GM12873 (cell line): ENCODE measurements at regions not wholly inside any gene's neighbourhood (a gene's known extent, or its start where the extent isn't known, plus 50 kb on each side); places are given as distances from the start of the nearest gene placed in this dataset.

Experiments
- TF ChIP-seq, protein P1 (sequence below): IDR thresholded peaks from 2 replicates; pipeline ENCODE4 v1.5.1; 2012; ENCODE audit warnings: low read depth, mild to moderate bottlenecking, moderate library complexity, low read length, control low read depth; ENCODE audit not compliant: insufficient read depth; ENCODE audit errors: missing control alignments

DNA sequence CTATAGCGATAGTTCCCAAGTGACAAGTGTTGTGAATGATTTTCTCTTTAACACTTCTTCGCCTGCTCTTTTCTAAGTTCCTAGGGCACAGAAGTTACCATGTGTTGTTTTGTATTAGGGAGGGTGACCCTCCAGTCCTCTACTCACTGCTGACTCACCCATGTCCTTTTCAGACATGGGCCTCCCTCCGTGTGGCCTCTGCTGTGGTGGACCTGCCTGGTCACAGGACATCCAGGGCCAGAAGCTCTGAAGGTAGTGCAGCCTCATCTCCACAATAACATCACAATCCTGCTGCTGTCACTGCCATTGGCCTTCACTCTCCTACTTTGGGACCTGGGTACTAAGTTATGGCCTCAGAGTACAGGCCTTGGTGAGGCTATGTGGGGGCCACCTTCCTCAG is 87.1 kb upstream of the TNFAIP3 start:
- TF ChIP-seq, protein P1, sequence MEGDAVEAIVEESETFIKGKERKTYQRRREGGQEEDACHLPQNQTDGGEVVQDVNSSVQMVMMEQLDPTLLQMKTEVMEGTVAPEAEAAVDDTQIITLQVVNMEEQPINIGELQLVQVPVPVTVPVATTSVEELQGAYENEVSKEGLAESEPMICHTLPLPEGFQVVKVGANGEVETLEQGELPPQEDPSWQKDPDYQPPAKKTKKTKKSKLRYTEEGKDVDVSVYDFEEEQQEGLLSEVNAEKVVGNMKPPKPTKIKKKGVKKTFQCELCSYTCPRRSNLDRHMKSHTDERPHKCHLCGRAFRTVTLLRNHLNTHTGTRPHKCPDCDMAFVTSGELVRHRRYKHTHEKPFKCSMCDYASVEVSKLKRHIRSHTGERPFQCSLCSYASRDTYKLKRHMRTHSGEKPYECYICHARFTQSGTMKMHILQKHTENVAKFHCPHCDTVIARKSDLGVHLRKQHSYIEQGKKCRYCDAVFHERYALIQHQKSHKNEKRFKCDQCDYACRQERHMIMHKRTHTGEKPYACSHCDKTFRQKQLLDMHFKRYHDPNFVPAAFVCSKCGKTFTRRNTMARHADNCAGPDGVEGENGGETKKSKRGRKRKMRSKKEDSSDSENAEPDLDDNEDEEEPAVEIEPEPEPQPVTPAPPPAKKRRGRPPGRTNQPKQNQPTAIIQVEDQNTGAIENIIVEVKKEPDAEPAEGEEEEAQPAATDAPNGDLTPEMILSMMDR = no peak

DNA sequence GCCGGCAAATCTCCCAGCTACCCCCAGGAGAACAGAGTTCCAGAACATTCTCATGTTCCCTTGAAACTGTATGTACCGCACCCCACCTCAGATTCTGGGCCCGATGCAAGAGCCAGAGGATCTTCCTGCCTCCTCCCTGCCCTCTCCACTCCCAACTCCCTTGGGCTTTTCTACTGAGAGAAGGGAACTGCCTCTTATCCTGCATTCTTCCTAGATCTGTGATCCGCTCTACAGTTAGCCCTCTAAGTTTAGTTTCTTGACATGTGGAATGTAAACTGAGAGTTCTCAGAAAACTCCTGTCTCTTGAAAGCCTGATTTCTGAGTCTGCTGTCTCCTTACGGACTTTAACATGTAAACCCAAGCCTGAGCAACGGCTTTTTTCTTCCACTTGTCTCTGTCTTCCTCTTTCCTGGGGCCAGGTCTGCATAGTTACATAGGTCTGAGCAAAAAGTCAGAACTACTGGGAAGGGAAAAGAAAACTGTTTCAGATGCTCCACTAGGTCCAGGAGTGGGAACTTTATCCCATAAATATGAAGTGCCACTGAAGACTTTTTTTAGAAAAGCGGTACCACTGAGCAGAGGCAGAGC is 86.5 kb upstream of the TNFAIP3 start:
- TF ChIP-seq, protein P1 = no peak

DNA sequence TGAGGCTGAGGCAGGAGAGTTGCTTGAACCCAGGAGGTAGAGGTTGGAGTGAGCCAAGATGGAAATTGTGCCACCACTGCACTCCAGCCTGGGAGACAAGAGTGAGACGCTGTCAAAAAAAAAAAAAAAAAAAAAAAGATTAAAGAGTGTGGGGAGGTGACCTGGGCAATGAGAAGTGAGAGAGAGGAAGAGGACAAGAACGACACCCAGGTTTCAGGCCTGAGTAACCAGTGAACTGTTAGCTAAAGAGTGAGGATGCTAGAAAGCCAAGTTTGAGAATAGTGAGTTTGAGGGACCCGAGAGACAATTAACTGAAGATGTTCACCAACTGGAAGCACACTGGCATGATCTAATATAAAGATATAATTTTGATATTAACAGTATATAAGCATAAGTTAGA is 85.4 kb upstream of the TNFAIP3 start:
- TF ChIP-seq, protein P1 = no peak

DNA sequence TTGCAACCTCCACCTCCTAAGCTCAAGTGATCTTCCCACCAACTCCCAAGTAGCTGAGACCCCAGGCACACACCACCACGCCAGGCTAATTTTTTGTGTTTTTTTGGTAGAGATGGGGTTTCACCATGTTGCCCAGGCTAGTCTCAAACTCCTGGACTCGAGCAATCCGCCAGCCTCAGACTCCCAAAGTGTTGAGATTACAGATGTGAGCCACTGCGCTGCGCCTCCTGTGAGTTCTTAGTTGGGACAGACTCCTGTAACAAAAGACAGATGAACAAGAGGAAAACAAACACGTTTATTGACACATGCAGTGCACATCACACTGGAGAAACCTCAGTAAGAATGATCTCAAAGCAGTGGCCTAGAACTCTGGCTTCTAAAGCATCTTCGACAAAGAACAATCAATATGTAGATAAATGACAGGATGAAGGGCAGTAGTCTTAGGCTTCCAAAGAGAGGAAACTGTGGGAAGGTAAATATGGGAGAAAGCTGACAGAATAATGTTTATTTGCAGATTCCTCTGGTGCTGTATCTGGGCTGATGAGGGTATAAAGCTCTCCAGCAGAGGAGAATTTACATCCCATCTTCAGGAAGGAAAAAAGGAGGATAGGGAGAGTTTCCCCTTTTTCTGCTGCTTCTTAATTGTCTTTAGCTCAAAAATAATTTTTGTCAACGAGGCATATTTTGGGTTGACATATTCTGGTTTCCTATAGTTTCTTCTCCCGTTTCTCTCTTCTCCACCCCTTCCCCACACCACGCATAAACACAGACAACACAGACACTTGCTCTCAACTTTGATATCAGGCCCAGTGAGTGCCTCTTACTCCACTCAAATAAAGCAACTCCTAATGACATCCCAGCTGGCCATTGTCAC is 84.7 kb upstream of the TNFAIP3 start:
- TF ChIP-seq, protein P1 = no peak

DNA sequence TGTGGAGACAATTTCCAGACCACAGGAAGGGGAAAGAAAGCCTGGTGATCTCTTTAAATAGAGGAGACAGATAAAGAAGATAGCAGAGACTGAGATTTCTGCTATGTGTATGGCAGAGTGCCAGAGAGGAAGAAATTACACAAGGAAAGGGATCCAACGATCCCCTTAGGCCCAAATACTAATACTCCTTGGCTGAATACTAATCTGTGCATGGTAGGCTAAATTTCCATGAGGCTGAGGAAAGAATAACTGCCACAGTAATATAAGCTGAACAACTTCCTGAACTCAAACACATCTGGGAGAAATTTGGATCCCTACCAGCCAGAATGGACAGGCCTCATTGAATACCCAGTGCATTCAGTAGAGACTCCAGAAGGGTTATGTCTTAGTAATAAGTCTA is 83.3 kb upstream of the TNFAIP3 start:
- TF ChIP-seq, protein P1 = no peak

DNA sequence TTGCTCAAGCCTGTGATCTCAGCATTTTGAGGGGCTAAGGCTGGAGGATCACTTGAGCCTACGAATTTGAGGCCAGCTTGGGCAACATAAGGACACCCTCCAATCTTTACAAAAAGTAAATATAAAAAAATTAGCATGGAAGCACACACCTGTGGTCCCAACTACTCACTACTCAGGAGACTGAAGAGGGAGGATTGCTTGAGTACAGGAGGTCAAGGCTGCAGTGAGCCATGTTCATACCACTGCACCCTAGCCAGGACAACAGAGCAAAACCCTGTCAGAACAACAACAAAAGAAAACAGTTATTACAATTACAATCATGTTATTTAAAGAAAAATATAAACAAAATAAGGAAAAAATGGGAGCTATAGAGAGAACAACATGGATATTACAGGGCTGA is 82.5 kb upstream of the TNFAIP3 start:
- TF ChIP-seq, protein P1 = no peak

DNA sequence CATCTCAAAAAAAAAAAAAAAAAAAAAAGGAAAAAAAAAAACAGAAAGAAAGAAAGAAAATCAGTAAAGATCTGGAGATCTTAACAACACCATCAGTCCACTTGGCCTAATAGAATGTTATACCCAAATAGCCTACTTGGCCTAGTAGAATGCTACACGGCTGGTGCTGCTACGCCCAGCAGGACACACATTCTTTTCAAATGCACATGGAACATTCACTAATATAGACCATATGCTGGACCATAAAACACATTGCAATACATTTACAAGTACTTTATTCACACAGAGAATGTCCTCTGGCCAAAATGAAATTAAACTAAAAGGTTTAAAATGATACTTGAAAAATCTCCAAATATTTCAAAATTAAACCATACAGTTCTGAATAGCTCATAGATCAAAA is 80.0 kb upstream of the TNFAIP3 start:
- TF ChIP-seq, protein P1 = no peak
